ENCODE measurements at regions not wholly inside any gene's neighbourhood (a gene's known extent, or its start where the extent isn't known, plus 50 kb on each side); places are given as distances from the start of the nearest gene placed in this dataset.

- ATAC-seq (no peak), DNase-seq (ENCODE audit: low spot score) (no peak)
- Mint-ChIP-seq H3K36me3 (no peaks in the 10 kb centered on the region), H3K9me3 (no peaks in the 10 kb centered on the region), H3K27ac (no peak overlapping the region), H3K27me3 (ENCODE audit: low read depth) (no peaks in the 10 kb centered on the region), H3K4me3 (no peak overlapping the region), H3K4me1 (no peaks in the 10 kb centered on the region)
- CTCF ChIA-PET: interaction anchor here (0.6 to 1.5 kb wide), 5 partner anchors 9 to 297 kb away, joined by 3 to 5 read pairs (median 3); partner anchors contain the start of gene FSIP2
- TF ChIP-seq ZNF671 (CRISPR knock-in tag; IDR thresholded peaks at IDR 0.05): no peak
- POLR2A ChIA-PET: no interaction called here
Measured at GRCh38 chr2:185441486-185442005, 297.1 kb upstream of the FSIP2 start.

GRCh38 chr2:185456517-185456916 is 282.1 kb upstream of the FSIP2 start:
- H3K27ac Mint-ChIP-seq: no peak overlapping the region
- ATAC-seq: no peak
- H3K9me3 Mint-ChIP-seq: peaks cover 28% of the 10 kb centered on the region
- H3K4me1 Mint-ChIP-seq: peaks cover 11% of the 10 kb centered on the region
- ChIA-PET CTCF (no interaction called here), POLR2A (no interaction called here)
- TF ChIP-seq NFATC4 (CRISPR knock-in tag; IDR thresholded peaks at IDR 0.05) (no peak), SMAD3 (CRISPR knock-in tag; IDR thresholded peaks at IDR 0.05; ENCODE audit: borderline replicate concordance) (no peak), ZNF416 (CRISPR knock-in tag; IDR thresholded peaks at IDR 0.05) (no peak), ZNF317 (CRISPR knock-in tag; IDR thresholded peaks at IDR 0.05; ENCODE audit: borderline replicate concordance, low read depth) (no peak), ZNF263 (CRISPR knock-in tag; IDR thresholded peaks at IDR 0.05; ENCODE audit: low read depth) (no peak), NR3C1 (CRISPR knock-in tag; conservative IDR thresholded peaks at IDR 0.05; ENCODE audit: low read depth) (no peak)
- DNase-seq (ENCODE audit: low spot score): no peak
- no peaks in the 10 kb centered on the region for H3K27me3 Mint-ChIP-seq (ENCODE audit: low read depth)
- peaks cover 25% of the 10 kb centered on the region for H3K36me3 Mint-ChIP-seq
- no peak overlapping the region for H3K4me3 Mint-ChIP-seq

GRCh38 chr2:185463481-185463880 is 275.1 kb upstream of the FSIP2 start:
- H3K4me3 Mint-ChIP-seq: no peak overlapping the region
- H3K9me3 Mint-ChIP-seq: peaks cover 7% of the 10 kb centered on the region
- H3K36me3 Mint-ChIP-seq: peaks cover 16% of the 10 kb centered on the region
- no peak overlapping the region for H3K27ac Mint-ChIP-seq
- POLR2A ChIA-PET: no interaction called here
- no peaks in the 10 kb centered on the region for H3K27me3 Mint-ChIP-seq (ENCODE audit: low read depth)
- H3K4me1 Mint-ChIP-seq: no peaks in the 10 kb centered on the region
- no peak for TF ChIP-seq RORB (CRISPR knock-in tag; IDR thresholded peaks at IDR 0.05)
- no peak for TF ChIP-seq FOXK1 (CRISPR knock-in tag; IDR thresholded peaks at IDR 0.05)
- no peak for TF ChIP-seq CREM (CRISPR knock-in tag; IDR thresholded peaks at IDR 0.05)
- no peak for TF ChIP-seq AFF4 (CRISPR knock-in tag; IDR thresholded peaks at IDR 0.05; ENCODE audit: borderline replicate concordance)
- no peak for TF ChIP-seq TCF7 (CRISPR knock-in tag; IDR thresholded peaks at IDR 0.05; ENCODE audit: low read depth)
- TF ChIP-seq GABPB1 (CRISPR knock-in tag; IDR thresholded peaks at IDR 0.05): no peak
- TF ChIP-seq ZNF281 (CRISPR knock-in tag; IDR thresholded peaks at IDR 0.05): no peak
- TF ChIP-seq ZNF317 (CRISPR knock-in tag; IDR thresholded peaks at IDR 0.05; ENCODE audit: borderline replicate concordance, low read depth): no peak
- no peak for TF ChIP-seq SMAD3 (CRISPR knock-in tag; IDR thresholded peaks at IDR 0.05; ENCODE audit: borderline replicate concordance)
- TF ChIP-seq MXD4 (CRISPR knock-in tag; IDR thresholded peaks at IDR 0.05; ENCODE audit: borderline replicate concordance): no peak
- TF ChIP-seq TEAD1 (CRISPR knock-in tag; IDR thresholded peaks at IDR 0.05): no peak
- no peak for TF ChIP-seq PRDM15 (CRISPR knock-in tag; IDR thresholded peaks at IDR 0.05)
- TF ChIP-seq STAT6 (CRISPR knock-in tag; conservative IDR thresholded peaks at IDR 0.05; ENCODE audit: low read depth): no peak
- no peak for TF ChIP-seq FOXJ3 (CRISPR knock-in tag; IDR thresholded peaks at IDR 0.05; ENCODE audit: borderline replicate concordance)
- DNase-seq (ENCODE audit: low spot score) (no peak), ATAC-seq (no peak)
- CTCF ChIA-PET: no interaction called here
